GM21447 (cell line): ENCODE measurements at regions not wholly inside any gene's neighbourhood (a gene's known extent, or its start where the extent isn't known, plus 50 kb on each side); places are given as distances from the start of the nearest gene placed in this dataset.

ENCODE experiments used
- ATAC-seq: cut with Tn5 transposase; IDR thresholded peaks from one replicate; pipeline ENCODE4 v1.9.1; 2021; ENCODE audit not compliant: unreplicated experiment

DNA sequence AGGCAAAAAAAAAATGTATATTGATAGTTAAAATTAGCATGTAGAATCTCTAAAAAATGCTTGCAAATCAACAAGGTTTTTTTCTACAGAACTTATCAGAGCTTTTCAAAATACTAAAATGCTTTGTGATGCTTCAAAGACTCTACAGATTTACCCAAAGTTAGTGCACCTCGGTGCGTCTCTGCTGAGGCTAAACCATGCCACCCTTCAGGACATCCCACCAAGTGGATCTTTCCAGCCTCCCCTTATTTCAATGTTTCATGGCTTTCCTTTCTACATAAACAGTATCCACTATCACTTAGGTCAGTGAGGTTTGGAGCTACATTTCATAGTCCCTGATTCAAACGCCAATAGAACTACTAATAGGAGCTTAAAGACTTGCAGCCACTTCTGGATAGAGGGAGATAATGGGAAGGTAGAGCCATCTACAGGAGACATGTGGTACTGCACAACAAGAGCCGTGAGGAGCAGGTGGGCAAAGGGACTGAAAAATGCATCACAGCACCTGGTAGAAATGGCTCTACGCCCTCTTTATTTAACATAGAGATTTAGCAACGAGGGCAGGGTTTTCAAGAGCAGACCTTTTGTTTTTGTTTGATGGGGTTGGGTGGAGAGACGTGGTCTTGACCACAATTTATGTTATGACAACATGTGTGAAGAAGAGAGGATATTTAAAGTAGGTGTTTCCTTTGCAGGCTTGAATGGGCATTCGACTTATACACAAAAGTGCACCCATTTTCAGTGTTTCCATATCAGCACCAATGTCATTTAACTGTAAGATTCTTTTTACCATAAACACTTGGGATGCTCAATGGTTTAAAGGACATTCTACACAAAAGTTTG lies 56.1 kb upstream of the SLC35G4 start:
- ATAC-seq, result peak; percentile 61

DNA sequence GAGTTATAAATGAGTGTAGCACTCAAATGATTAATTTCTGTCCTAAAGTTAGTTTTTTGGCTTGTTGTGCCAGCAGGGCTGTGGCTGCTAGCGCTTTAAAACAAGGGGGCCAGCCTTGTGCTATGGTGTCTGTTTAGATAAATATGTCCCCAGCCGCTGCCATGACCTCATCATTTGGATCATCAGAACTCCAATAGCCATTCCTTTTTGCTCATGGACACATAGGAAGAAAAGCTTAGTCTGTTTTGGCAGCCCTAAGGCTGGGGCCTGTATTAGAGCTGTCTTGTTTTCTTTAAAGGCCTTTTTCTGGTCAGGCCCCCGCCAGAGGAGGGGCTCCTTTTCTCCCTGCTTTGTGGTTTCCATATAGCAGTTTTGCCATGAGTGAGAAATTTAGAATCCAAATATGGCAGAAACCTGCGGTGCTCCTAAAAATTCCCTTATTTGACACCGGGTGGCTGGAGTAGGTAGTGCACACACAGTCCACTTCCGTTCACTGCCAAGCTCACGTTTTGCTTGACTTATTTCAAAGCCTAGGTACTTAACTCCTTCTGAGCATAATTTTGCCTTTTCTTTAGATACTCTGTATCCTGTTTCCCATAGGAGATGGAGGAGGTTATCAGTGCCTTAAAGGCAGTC lies 60.4 kb upstream of the SLC35G4 start:
- ATAC-seq, result no peak

DNA sequence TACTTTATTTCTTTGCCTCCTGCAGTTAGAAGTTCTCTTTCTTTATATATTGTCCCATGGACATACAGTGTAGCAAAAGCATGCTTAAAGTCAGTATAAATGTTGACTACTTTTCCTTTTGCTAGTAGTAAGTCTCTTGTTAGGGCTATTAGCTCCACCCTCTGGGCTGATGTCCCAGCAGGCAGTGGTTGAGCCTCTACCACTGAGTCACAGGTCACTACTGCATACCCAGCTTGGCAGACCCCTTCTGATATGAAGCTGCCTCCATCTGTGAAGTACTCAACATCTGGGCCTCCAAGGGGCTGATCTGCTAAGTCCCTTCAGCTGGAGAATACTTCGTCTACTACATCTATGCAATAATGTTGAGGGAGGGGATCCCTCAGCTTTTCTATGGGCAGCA lies 61.0 kb upstream of the SLC35G4 start:
- ATAC-seq, result no peak

DNA sequence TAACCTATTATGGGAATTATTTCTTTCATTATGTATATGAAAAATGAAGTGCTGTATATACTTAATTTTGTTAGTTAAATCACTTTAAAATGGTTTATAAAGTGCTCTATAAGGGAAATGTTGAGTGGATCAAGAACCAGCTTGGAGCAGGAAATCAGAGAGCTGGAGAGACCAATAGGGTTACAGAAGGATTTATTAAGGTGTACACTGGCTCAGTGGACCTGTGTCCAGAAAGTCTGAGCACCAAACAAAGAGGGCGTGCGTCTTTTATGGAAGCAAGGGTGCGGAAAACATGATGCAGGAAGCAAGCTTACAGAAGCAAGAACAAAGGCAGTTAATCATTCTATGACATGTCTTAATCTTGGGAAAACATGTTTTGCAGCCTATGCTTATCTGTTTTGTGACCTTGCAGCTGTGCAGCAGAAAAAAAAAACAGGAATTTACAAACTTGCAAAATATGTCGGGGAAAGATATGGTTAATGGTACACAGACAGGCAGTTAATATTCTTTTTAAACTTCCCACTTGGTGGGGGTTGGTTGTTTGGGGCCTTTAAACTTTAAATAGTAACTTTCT lies 65.2 kb upstream of the SLC35G4 start:
- no peak for ATAC-seq

DNA sequence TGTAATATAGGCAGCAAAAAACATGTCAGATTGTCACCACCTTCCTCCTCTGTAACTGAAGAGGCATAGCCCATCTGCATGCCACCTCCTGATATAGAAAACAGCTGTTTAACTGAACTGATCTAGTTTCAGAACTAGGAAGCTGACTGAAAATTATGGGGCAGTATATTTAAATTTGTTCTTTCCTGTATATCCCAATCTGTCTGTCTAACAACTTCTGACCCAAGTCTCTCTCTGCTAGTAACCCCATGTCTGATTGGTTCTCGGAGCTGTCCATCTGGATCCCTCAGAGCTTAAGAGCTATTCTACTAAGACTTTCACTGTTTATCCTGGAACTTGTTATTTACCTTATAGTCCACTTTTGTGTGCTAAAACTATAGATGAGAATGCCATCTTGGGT lies 68.2 kb upstream of the SLC35G4 start:
- ATAC-seq, result no peak

DNA sequence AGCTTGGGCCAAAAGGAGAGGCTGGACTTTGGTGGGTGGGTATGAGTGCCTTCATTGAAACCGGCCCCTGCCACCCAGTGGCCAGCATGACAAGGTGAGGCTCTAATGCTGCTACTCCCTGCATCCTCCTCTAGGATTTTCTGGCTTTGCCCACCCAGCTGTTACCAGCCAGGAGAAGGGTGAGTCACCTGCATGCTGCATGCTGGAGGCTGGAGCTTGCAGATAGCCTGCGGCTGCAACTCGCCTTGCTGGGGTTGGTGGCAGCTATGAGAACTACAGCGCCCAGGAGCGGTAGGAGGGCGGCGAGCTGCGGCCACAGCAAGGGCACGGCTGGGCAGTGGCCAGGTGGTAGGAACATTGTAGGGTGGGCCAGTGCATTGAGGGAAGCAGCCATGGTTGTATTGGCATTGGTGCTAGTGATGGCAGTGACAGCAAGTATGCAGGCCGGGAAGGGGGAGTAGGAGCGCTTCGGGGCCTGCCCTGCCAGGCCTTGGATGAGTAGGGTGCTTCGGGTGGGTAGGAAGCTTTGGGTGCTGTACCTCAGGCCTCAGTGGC lies 75.4 kb upstream of the SLC35G4 start:
- ATAC-seq, result no peak

DNA sequence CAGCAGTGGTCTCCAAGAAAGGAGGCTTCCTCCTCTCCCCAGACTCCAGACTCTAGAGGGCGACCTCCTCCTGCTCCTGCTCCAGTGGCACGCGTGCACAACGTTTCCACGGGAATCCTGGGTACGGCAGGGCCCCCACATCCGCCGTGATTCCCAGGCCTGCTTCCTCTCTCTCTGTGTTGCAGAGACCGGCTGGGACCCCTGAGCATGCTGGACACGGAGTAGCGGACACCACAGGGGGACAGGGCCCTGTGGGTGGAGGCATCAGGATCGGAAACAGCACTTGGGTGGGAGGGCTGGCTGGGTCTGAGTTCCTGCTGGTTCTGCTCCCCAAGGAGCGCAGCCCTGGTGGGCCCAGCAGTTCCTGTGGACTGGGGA lies 75.9 kb upstream of the SLC35G4 start:
- no peak for ATAC-seq

DNA sequence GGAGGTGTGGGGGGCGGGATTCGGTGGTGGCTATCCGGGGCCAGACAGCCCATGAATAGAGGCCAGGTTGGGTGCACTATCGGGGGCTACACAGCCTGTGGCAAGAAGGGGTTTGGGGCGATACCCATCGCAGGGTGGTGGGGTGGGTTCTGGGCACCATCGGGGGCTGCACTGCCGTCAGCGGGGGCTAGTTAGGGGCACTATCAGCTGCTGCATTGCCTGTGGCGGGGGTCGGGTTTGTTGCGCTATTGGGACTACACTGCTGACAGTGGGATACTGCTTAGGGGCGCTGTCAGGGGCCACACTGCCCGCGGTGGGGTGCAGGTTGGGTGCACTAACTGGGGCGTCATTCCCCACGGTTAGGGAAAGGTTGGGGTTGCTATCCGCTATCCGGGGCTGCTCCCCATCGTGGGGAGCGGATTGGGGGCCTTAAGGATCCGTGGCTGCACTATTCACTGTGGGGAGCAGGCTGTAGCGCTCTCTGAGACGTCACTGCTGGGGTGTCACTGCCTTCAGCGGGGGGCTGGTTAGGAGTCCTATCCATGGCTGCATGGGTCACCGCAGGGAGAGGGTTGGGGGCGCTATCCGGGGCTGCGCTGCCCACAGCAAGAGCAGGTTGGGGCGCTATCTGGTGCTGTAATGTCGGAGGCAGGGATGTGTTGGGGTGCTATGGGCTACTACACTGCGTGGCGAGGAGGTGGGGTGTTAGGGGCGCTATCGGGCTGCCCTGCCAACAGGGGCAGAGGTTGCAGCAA lies 76.5 kb upstream of the SLC35G4 start:
- ATAC-seq, result no peak

DNA sequence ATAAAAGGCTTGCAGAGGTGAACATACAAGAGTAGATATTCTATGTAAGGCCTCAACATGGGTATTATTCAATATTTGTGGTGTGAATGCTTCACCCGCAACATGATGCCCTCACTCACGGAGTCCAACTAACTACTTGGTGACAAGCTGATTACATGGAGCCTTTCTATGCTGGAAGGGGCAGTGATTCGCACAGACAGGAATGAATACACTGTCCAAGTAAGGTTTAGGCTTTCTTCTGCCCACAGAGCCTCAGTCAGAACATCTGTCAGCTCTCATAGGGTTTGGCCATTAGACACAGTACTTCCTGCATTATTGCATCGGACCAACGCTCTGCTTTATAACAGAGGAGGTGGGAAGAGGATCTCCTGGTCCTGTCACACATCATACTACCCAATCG lies 80.3 kb upstream of the SLC35G4 start:
- ATAC-seq, result no peak

DNA sequence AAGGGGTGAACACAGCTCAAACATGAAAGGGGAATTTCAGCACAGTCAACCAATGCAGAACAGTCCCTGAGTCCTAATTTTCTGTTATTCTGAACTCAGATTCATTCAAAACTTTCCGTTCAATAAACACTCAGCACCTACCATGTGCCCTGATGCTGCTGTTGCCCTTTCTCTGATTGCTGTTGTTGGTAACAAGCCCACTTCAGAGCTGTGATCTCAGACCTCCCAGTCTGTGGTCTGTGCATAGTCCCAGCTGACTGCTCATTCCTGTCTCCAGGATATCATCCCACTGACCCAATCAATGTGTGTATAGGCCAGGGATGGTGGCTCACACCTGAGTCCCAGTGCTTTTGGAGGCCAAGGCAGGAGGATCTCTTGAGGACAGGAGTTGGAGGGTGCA lies 82.7 kb upstream of the SLC35G4 start:
- ATAC-seq, result no peak

DNA sequence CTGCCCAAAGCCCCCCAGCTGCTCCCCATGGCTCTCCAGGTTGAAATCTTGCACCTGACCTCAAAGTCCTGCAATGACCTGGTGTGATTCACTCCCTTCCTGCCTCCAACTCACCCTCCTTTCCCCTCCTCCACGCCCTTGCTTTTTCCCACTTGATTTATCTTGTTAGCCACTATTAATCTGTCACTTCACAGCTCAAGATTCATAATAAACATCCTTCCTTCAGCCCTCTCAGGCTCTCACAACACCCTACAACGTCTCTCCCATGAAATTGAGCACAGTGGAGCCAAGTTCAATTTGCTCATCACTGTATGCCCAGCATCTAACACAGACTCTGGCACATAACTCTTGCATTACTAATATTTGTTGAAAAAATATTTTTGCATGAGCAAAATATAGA lies 85.6 kb upstream of the SLC35G4 start:
- no peak for ATAC-seq

DNA sequence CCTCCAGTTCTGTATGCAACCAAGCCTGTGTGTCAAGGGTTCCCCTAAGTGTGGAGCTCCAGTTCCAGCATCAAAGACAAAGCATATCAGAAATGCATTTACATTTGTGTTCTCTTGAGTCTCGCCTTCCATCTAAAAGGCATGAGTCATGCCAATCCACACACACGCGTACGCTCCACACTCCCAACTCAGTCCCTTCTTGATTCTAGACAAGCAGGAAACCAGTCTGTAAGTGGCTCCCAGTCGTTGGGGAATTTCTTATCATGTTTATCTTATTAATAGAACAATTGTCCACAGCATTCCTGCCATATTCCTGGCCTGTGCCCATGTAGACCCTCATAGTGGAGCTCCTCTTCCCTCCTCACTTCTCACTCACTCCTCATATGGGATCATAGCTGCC lies 86.4 kb upstream of the SLC35G4 start:
- no peak for ATAC-seq

DNA sequence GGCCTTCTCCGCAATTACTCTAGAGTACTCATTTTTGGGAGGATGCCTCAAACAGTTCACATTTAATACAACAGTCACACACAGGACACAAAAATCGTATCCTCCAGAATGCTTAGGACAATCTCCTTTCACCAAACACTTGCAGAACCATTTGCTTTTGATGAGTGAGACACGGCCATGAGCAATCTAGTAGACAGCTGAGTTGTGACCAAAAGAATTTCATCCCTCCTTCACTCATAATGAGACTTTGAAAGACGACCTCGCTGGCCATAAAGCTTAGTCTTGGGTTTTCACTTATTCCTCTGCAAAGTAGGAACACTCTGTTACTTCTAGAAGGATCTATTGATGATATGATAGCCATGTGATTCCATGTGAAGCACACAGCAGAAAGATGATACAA lies 87.5 kb upstream of the SLC35G4 start:
- no peak for ATAC-seq

DNA sequence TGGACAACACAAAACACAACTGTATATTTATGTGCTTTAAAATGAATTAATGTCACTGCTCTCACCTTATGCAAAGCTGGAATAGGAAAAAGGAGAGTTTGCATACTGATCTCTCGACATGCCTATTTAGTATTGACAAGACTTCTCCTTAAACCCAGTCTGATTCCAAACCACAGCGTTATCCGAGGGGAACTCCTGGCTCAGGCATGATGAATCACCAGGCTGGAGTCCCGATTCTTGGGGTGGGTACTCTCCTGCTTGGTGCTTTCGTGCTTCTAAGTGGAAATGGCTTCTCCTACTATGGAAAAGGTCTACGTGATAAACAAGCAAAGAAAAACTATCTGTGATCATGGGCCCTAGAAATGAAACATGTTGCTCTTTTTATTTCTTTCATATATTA lies 88.9 kb upstream of the SLC35G4 start:
- no peak for ATAC-seq

DNA sequence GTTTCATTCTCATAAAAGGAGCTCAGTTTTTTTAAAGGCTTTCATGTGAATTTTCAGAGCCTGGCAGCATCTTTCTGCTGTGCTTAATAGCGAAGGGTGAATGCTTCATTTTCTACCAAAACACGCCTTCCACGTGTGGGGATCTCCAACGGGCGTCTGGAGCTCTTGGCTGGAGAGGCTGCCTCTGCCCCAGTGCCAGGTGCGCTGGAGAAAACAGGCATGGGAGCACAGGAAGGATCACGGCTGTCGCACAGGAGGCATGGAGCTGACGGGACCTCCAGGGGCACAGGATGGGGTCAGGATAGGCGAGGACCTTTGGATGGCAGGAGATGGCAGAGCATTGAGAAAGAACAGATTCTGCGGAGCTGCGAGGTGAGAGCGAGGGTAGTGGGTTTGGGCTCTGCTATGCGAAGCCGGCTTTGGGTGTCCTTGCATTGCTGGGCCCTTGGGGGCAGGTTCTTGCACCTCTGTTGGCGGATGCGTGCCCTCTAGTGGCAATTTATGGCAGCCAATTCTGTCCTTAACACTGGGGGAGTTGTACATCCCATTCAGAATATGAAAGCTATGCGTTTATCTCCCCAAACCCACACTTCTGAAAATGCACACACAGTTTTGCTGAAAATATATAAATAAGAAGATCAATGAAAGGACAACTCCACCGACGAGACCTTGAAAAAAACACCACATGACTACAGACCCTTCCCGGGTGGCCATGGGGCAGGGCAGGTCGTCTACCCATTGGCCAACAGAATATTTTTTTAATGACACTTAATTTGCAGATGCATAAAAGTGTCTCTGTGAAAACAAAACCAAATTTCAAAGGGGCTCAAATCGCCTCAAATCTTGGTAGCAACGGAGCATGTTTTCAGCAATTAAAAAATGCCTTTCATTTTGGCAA lies 90.4 kb upstream of the SLC35G4 start:
- ATAC-seq, result peak; percentile 79

DNA sequence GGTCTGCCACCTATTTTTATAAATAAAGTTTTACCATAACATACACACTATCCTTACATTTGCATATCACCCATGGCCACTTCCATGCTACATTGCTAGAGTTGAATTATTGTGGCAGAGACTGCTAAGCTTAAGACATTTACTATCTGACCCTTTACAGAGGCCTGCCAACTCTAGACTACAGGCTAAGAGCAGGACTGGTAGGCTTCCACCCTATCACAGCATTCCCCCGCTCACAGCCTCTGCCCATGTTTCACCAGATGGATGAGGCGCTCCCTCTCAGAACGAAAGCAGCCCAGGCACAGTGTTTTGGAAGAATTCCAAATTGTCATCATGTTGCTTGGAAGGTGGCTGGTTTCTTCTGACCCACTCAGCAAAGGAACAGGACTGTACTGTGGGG lies 91.7 kb upstream of the SLC35G4 start:
- ATAC-seq, result no peak

DNA sequence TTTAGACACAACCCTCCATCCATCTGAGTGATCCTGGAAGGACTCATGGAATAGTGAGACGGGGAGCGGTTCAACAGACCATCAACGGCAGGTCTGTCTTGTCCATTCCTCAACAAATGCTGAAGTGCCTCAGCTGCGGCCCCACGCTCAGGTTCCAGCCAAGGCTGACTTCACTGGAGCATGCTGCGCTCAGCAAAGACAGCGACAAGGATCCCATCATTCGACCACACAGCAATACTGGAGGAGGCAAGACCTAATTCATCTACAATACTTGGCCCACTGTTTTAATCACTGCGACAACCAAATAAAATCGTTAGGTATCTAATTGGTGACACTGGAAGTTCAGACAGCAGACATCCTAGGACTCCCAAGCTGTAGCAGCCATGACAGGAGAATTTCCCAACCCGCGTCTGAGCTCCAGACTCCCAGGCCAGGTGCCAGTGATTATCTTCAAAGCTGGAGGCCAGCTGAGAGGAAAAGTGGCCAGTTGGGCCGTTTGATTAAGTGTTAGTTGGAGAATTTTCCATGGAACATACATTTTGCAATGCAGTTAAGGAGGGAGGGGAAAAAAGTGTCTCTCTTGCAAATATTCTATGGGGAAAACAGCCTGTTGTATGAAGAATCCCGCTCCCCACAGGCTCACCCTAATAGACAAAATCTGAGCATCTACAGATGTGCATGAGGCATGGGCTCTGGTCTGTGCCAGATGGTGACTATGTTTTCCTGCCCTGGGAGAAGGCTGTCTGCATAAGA lies 92.5 kb upstream of the SLC35G4 start:
- ATAC-seq, result no peak

DNA sequence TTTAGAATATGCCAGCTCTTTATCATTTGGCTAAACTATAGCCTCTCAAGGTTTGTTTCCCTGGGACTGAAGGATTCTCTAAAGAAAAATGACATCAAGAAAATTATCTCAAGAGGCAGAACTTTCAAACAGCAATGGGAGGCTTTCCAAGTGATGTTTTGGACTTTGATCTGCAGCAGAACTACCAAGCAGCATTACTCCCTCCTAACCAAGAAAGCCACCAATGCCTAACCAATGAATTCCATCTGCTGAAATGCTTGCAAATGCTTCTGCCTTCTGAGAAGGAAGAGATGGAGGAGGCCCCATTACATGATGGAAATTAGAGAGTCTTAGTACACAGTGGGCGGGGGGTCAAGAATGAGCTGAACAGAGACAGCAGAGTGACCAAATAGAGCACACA lies 95.1 kb upstream of the SLC35G4 start:
- no peak for ATAC-seq

DNA sequence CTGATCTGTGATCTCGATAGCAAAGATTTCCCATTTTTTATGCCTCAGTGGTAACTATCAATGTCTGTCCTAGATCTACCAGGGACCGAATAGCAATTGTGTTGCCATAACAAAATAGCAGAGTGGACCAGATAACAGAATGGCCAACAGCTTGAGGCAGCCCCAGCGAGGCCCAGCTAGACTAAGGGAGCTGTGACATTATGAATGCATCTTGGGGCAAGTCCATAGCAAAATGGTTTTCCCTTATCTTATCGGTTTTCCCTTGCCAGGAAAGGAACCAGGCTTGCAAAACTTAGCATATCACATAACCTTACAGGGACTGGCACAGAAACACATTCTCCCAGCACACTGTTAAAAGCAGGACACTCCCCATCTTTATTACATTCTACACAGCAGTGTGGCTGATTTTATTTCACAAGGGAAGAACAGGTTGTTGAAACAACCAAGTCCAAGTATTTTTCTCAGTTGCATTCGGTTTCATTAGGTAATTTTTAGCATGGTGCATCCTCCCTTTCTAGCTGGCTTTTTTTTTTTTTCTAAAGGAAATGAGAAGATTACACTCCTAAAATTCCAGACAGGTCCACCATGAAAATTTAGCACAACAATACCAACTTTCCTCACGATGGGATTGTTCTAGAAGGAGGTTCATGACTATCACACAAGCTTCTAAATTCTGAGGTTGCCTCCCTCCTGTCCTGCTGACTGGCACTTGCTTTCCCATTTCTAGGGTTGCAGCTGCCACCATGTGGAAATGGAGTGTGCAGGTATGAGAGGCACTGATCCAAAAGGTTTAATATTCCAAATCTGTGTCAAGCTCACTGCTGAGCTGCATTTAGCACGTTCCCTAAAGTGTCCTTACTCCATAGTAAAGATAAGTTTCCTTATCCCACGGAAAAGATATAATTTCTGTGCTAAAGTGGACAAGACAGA lies 97.0 kb upstream of the SLC35G4 start:
- peak; percentile 29 for ATAC-seq
